IPS-20b (cell line): ENCODE measurements at regions not wholly inside any gene's neighbourhood (a gene's known extent, or its start where the extent isn't known, plus 50 kb on each side); places are given as distances from the start of the nearest gene placed in this dataset.

Experiments used
- H3K27ac ChIP-seq: one replicate; pipeline ENCODE4 v1.5.1; 2013; ENCODE audit warnings: low read length
- H3K27me3 ChIP-seq: 2 replicates; pipeline ENCODE4 v1.6.1; 2013; ENCODE audit warnings: mild to moderate bottlenecking, low read length, inconsistent platforms; ENCODE audit not compliant: insufficient read depth
- H3K36me3 ChIP-seq: 2 replicates; pipeline ENCODE4 v1.6.1; 2013; ENCODE audit warnings: low read depth, mild to moderate bottlenecking, inconsistent platforms, low read length, moderate library complexity; ENCODE audit not compliant: insufficient read depth
- H3K4me1 ChIP-seq: 2 replicates; pipeline ENCODE4 v1.6.1; 2013; ENCODE audit warnings: mild to moderate bottlenecking, control low read depth, inconsistent platforms, low read length, moderate library complexity; ENCODE audit not compliant: insufficient read depth
- H3K4me3 ChIP-seq: 2 replicates; pipeline ENCODE4 v1.5.1; 2013; ENCODE audit warnings: mild to moderate bottlenecking, low read length, inconsistent platforms
- H3K9ac ChIP-seq: 2 replicates; pipeline ENCODE4 v1.6.1; 2013; ENCODE audit warnings: low read depth, mild to moderate bottlenecking, inconsistent platforms, low read length, moderate library complexity
- H3K9me3 ChIP-seq: 2 replicates; pipeline ENCODE4 v1.6.1; 2013; ENCODE audit warnings: mild to moderate bottlenecking, low read depth, low read length, inconsistent platforms; ENCODE audit not compliant: insufficient read depth

DNA sequence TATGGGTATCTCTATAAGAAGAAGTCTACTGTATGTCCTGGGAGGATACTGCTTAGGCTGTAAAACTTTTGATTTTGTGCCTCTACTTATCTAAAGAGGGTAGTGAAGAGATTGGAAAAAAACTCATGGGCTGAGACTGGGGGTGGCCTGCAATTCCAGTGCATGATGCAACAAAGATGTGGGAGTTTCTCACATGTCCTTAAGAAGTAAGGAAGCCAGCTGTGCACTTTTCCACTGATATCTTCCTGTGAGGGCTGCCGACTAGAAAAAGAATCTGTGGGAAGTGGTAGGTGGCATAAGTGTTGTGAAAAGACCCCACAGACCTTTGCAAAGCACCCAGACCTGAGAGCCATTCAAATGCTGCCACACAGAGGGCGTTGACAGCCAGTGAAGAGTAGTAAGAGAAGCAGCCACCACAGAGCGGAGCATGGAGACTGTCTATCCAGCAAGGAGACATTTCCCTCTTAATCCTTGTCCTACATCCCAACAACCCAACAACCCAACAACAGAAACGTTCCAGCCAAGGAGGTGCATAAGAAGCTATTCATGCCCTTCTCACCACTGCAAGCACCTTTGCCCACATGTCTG, 65.1 kb downstream of the PFDN4 start:
- peaks cover 17% of the 10 kb centered on the region for H3K4me1 ChIP-seq
- no peaks in the 10 kb centered on the region for H3K36me3 ChIP-seq
- H3K9ac ChIP-seq, result no peak overlapping the region
- no peaks in the 10 kb centered on the region for H3K27me3 ChIP-seq
- no peaks in the 10 kb centered on the region for H3K9me3 ChIP-seq
- H3K27ac ChIP-seq, result no peak overlapping the region
- H3K4me3 ChIP-seq, result no peak overlapping the region

DNA sequence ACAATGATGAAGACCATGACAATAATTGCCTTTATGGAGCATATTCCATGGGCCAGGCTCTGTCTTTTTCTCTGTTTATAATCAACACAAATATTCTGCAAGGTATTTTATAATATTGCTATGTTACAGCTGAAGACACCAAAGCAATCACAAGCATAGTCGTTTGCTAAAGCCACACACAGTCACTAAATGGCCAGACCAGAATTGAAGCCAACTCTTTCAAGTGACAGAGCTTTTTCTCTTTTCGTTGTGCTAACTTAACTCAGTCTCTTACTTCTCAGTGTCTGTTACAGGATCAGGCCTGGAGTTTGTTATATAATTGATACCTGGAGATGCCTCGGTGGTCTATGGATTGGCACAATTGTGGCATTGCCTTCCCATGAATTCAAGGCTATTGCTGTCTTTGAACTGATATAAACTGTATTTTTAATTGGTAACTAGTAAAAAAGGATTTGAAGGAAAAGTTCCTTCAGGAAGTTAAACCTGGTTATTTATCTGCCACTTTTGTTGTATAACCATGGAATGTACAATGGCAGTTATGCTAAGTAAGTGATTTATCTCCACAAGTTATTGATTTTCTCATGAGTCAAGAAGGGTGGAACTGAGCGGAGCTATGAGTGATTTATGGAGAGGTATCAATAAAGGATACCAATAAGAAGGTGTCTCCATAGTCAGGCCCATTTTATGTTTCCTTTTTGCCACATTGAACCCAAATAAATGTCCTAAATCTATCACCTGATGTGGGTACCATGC, 67.6 kb downstream of the PFDN4 start:
- H3K4me1 ChIP-seq, result peaks cover 5% of the 10 kb centered on the region; the same call in 1 of the 2 replicates
- H3K9me3 ChIP-seq, result no peaks in the 10 kb centered on the region

DNA sequence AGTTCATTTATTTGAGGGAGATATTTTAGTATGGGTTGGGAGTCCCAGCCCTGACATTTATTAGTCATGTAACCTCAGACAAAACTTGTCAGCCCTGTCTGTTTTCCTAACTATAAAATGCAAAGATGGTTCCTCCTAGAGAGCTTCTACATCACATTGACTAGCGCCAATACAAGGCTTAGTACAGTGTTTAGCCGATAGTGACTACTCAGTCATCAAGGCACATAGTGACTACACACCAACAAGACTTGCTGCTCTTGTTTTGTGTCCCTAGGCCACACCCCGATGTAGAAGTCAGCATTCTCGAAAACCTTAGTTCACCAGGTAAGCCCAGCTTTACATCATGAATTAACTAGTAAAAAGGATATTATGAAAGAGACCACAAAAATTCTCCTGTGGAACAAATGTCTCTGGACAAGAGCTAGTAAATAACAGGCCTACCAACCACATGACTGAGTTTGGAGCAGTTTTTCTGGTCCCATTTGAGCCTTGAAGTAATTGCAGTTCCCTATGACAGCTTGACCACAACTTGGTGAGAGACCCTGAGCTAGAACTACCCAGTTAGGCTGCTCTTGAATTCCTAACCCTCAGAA, 68.8 kb downstream of the PFDN4 start:
- Histone ChIP-seq H3K36me3 (no peaks in the 10 kb centered on the region), H3K9ac (no peak overlapping the region), H3K4me3 (no peak overlapping the region), H3K27me3 (no peaks in the 10 kb centered on the region), H3K27ac (no peak overlapping the region), H3K4me1 (peaks cover 5% of the 10 kb centered on the region; the same call in 1 of the 2 replicates), H3K9me3 (no peaks in the 10 kb centered on the region)

More for the DNA sequence above, 67.6 kb downstream of the PFDN4 start:
- no peak overlapping the region for H3K4me3 ChIP-seq
- no peaks in the 10 kb centered on the region for H3K27me3 ChIP-seq
- H3K9ac ChIP-seq, result no peak overlapping the region
- no peak overlapping the region for H3K27ac ChIP-seq
- H3K36me3 ChIP-seq, result no peaks in the 10 kb centered on the region

DNA sequence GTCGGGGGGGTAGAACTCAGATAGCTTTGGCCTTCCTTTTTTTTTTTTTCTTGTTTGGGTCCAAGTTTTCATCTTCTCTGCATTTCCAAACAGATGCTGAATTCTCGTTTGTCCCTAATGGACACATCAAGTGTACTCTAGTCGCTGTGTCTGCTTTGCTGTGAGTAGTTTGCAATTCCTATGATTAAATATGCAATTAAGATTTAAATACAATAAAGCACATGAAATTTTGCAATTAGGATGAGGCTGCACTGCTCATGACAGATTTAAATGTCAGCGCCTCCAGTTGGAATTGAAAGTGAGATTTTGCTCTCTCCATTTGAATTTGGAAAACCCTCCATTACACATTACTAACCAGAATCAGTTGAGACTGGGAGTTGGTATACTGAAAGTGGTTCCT, 70.4 kb downstream of the PFDN4 start:
- no peaks in the 10 kb centered on the region for H3K9me3 ChIP-seq
- H3K27me3 ChIP-seq, result no peaks in the 10 kb centered on the region
- peaks cover under 1% of the 10 kb centered on the region; the same call in 1 of the 2 replicates for H3K4me1 ChIP-seq
- no peak overlapping the region for H3K4me3 ChIP-seq
- H3K9ac ChIP-seq, result no peak overlapping the region
- H3K27ac ChIP-seq, result no peak overlapping the region
- H3K36me3 ChIP-seq, result no peaks in the 10 kb centered on the region

DNA sequence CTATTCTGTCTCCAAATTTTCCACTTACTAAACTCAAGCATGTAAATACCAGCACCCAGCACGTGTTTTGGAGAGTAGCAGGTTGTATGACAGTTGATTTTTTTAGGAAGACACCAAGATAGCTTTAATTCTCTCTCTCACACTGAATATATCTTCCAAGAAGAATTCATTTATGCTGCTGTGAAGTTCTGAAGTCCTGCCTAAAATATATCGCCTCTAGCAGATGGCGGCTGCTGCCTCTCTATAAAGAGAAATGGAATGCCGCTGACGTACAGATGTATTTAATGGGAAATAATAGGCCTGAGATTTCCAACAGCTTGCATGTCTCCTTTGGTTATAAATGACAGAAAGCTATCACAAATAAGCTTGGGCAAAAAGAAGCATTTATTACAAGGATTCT, 74.7 kb downstream of the PFDN4 start:
- no peaks in the 10 kb centered on the region for H3K9me3 ChIP-seq
- no peaks in the 10 kb centered on the region for H3K36me3 ChIP-seq
- no peak overlapping the region for H3K9ac ChIP-seq
- H3K4me1 ChIP-seq, result no peaks in the 10 kb centered on the region
- H3K27me3 ChIP-seq, result no peaks in the 10 kb centered on the region
- no peak overlapping the region for H3K4me3 ChIP-seq
- H3K27ac ChIP-seq, result no peak overlapping the region

DNA sequence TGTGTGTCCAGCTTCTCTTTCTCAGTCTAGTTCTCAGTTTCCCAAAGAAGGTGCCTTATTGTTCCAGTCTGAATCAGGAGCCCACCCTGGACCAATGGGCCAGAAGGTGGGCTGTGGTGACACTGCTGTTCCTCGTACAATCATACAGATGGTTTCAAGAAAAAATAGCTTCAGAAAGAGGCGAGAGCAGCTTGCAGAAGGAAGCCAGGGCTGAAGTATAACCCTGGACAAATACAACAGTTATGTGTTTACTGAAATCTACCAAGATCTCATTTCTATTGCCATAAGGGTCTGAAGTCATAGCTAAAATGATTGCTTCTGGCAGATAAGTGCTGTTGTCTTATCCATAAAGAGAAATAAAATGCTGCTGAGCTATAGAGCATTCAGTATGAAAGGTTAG, 75.4 kb downstream of the PFDN4 start:
- no peaks in the 10 kb centered on the region for H3K27me3 ChIP-seq
- no peaks in the 10 kb centered on the region for H3K9me3 ChIP-seq
- no peak overlapping the region for H3K4me3 ChIP-seq
- no peak overlapping the region for H3K27ac ChIP-seq
- no peaks in the 10 kb centered on the region for H3K36me3 ChIP-seq
- no peaks in the 10 kb centered on the region for H3K4me1 ChIP-seq
- H3K9ac ChIP-seq, result no peak overlapping the region

DNA sequence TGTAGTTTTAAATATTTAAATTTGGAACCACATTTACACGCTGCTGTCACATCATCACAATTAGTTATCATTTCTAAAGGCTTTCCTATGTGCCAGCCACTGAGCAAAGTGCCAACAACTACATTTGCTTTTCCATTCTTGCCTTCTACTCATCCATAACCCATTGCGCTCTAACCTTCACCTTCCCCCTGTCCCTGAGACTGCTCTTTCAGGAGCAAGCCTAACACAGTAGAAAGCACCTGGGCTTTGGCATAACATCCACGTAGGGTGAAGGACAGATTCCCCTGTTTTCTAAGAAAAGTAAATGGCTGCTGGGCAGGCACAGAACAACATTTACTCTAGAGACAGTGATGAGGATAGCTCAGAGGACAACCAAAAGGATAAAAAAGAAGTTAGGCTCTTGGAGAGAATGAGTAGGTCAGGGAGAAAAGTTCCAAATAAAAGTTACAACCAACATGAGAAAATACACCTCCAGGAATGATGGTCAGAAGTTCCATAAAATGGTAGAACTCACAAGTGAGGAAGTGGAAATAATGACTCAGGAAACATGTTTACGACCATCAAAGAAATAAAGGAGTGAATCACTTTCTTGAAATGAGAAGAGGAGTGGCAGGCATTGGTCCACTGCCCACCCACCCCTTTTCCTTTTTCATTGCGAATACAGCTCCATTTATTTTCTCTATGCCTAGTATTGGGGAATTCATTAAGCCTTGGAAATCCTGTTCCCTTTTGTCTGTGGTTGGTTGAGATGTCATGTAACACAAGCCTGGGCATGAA, 77.2 kb downstream of the PFDN4 start:
- no peak overlapping the region for H3K27ac ChIP-seq
- H3K27me3 ChIP-seq, result no peaks in the 10 kb centered on the region
- H3K9me3 ChIP-seq, result no peaks in the 10 kb centered on the region
- no peak overlapping the region for H3K4me3 ChIP-seq
- H3K36me3 ChIP-seq, result no peaks in the 10 kb centered on the region
- no peaks in the 10 kb centered on the region; the same call in 1 of the 2 replicates for H3K4me1 ChIP-seq
- H3K9ac ChIP-seq, result no peak overlapping the region

DNA sequence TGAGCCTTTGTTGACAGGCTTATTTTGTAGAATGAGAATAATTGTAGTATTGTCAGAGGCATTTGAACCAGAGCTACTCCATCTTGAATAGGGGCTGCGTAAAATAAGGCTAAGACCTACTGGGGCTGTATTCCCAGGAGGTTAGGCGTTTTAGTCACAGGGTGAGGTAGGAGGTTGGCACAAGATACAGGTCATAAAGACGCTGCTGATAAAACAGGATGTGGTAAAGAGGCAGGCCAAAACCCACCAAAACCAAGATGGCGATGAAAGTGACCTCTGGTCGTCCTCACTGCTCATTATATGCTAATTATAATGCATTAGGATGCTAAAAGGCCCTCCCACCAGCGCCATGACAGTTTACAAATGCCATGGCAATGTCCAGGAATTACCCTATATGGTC, 82.7 kb downstream of the PFDN4 start:
- no peak overlapping the region for H3K27ac ChIP-seq
- H3K36me3 ChIP-seq, result no peaks in the 10 kb centered on the region
- H3K9me3 ChIP-seq, result no peaks in the 10 kb centered on the region
- H3K9ac ChIP-seq, result no peak overlapping the region
- H3K4me3 ChIP-seq, result no peak overlapping the region
- H3K27me3 ChIP-seq, result no peaks in the 10 kb centered on the region
- H3K4me1 ChIP-seq, result peaks cover 19% of the 10 kb centered on the region

DNA sequence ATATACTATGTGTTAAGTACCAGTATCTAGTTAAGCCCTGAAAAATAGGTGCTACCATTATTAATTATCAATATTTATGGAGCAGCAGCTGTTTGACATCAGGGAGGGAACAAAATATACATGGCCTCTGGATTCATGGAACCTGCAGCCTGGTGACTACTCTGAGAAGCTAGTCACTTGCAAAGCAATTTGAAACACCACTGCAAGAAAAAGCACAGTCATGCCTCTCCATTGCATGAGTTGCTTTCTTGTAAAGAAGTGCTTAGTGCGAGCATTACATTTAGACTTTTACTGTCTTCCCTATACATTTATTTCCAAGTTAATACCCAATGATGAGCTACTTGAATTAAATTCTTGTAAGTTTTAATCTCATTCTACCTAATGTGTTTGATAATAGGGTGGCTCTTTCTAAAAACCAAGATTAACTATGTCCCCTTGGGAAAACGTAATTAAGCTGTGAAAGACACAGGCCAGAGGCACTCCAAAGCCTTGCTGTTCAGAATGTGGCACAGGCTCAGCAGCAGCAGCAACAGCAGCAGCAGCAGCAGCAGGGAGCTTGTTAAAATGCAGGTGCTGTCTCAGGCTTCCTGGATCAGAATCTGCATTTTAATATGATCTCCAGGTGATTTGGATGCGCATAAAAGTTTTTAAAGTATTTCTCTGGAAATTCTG, 83.6 kb downstream of the PFDN4 start:
- Histone ChIP-seq H3K4me3 (peak overlapping the region; percentile 7; the same call in 1 of the 2 replicates), H3K9me3 (no peaks in the 10 kb centered on the region), H3K27ac (peak overlapping the region; percentile 7)

DNA sequence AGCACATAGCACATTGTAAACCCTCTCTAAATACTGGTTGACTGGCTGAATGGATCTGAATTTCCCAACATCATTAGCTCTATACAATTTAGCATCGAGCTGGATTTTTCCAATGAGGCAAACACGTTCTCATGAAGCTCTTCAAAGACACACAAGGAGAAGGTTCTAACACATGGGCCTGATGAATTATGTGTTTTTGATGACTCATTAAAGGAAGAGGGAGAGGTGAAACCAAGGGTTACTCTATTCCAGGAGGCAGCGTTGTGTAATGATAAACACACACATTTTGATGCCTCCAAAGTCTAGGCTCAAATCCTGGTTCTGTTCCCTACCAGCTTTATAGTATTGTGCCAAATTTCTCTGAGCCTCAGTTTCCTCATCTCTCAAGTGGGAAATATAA, 84.3 kb downstream of the PFDN4 start:
- Histone ChIP-seq H3K9ac (no peak overlapping the region; the same call in 1 of the 2 replicates), H3K27me3 (no peaks in the 10 kb centered on the region), H3K27ac (no peak overlapping the region), H3K4me1 (peaks cover 19% of the 10 kb centered on the region), H3K9me3 (no peaks in the 10 kb centered on the region), H3K4me3 (0 out of 2 replicates have a peak overlapping the region, but pooled peaks have one; percentile 7), H3K36me3 (no peaks in the 10 kb centered on the region)

More for the DNA sequence above, 83.6 kb downstream of the PFDN4 start:
- no peaks in the 10 kb centered on the region for H3K27me3 ChIP-seq
- peaks cover 19% of the 10 kb centered on the region for H3K4me1 ChIP-seq
- H3K9ac ChIP-seq, result peak overlapping the region; percentile 45; the same call in 1 of the 2 replicates
- H3K36me3 ChIP-seq, result no peaks in the 10 kb centered on the region

DNA sequence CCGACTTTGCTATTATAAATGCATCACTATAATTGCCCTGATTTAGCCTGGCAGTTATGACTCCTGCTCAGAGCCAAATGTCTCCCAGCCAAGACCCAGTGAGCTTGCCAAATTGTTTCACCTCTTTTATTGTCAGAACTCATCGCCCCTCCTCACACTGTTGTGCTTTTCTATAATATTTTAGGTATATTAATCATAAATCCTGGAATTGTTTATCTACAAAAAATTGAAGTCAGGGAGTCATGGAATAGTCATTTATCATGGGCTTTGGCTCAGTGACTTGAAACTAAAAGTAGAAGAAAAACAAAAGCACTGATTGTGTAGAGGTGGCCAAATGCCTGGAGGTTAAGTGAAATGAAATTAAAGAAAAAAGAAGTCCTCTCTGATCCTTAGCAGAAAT, 85.6 kb downstream of the PFDN4 start:
- Histone ChIP-seq H3K4me1 (peaks cover 19% of the 10 kb centered on the region), H3K36me3 (no peaks in the 10 kb centered on the region), H3K27me3 (no peaks in the 10 kb centered on the region), H3K9ac (no peak overlapping the region), H3K4me3 (no peak overlapping the region), H3K27ac (no peak overlapping the region), H3K9me3 (no peaks in the 10 kb centered on the region)
